ENCODE measurements at regions not wholly inside any gene's neighbourhood (a gene's known extent, or its start where the extent isn't known, plus 50 kb on each side); places are given as distances from the start of the nearest gene placed in this dataset.
A peak's percentile ranks its signal among the peaks of the same experiment; 100 is the strongest.

DNA sequence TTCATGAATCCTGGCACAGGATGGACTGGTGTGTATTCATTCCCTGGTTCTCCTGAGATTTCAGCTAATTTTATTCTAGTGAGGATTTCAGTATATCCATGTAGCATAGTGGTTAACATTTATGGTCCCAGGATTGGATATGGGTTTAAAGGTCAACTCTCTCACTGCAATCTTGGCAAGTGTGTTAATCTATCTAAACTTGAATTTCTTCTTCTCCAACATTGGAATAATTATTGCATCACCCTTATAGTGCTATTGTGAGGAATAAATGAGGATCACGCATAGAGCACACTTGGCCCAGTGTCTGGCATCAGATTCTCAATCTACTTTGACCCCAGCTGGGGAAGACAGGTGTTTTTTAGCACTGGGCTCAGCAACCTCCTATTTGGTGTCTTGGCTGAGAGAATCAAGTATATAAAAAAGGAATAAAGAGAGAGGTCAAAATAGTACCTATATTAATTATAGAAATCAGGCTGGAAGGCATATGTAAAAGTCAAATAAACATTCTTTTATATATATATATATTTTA is 531.2 kb upstream of the ATP2B1 start:
- Histone ChIP-seq H3K9me3 (no peaks in the 10 kb centered on the region), H3K27me3 (no peaks in the 10 kb centered on the region), H3K4me3 (no peak overlapping the region), H3K36me3 (no peaks in the 10 kb centered on the region), H3K4me1 (peaks cover 0 to 18% (median 6%) of the 10 kb centered on the region in 9 donors), H3K27ac (no peak overlapping the region)
- WGBS, 2 donors = 83 to 95% methylated on average over 1 of the region's 1 CpG
- DNase-seq (no peak), ATAC-seq (no peak)
- intact Hi-C loops (cut with DNase I) = no loop called here
- TF ChIP-seq, protein P1, sequence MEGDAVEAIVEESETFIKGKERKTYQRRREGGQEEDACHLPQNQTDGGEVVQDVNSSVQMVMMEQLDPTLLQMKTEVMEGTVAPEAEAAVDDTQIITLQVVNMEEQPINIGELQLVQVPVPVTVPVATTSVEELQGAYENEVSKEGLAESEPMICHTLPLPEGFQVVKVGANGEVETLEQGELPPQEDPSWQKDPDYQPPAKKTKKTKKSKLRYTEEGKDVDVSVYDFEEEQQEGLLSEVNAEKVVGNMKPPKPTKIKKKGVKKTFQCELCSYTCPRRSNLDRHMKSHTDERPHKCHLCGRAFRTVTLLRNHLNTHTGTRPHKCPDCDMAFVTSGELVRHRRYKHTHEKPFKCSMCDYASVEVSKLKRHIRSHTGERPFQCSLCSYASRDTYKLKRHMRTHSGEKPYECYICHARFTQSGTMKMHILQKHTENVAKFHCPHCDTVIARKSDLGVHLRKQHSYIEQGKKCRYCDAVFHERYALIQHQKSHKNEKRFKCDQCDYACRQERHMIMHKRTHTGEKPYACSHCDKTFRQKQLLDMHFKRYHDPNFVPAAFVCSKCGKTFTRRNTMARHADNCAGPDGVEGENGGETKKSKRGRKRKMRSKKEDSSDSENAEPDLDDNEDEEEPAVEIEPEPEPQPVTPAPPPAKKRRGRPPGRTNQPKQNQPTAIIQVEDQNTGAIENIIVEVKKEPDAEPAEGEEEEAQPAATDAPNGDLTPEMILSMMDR (IDR thresholded peaks at IDR 0.05) = no peak

DNA sequence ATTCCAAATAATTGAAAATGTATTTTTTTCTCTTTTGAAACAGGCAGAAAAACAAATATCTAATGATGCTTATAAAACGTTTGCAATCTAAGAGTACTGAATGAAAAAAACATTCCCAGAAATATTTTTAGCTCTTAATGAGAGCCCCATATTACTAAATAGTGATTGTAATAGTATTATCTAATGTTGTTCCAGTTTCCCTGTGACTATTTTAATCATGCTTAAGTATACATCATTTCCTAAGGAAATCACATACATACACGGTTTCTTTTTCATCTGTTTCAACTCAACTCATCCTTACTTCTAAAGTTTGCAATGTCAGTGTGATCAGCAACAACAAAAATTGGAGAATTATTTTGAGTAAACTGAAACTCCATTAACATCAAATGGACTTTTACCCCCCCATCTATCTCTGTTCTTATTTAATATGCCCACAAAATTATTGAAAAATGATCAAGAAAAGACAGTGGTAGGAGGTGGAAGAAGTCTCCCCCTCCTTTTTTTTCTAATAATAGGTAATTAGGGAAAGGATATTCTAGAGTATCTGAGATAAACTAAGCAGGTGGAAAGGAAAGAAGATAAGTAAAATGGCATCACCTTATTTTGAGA is 530.1 kb upstream of the ATP2B1 start:
- DNase-seq (no peak), ATAC-seq (no peak)
- Histone ChIP-seq H3K27me3 (no peaks in the 10 kb centered on the region), H3K9me3 (no peaks in the 10 kb centered on the region), H3K4me1 (peaks cover 0 to 7% (median 0%) of the 10 kb centered on the region in 9 donors), H3K36me3 (no peaks in the 10 kb centered on the region), H3K4me3 (no peak overlapping the region), H3K27ac (no peak overlapping the region)
- WGBS, 2 donors = 31 to 33% methylated on average over 2 of the region's 2 CpGs
- intact Hi-C loops (cut with DNase I) = no loop called here
- TF ChIP-seq, protein P1 (IDR thresholded peaks at IDR 0.05) = no peak

DNA sequence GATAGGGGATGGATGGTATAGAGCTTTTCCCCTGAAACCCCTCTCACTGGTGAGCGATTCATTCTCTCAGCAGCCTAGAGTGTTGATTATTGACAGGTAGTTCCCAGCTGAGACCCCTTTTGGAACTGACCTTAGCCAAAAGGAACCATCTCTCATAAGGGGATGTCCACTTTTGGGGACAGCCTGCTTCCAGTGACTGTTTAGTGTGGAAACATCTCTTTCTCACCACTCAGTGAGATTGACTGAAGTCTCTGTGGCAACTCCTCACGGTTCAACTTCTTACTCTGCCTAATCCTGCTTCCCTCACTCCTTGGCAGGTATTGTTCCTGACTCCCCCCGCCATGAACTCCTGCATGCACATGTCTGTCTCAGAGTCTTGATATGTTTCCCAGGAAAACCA is 529.2 kb upstream of the ATP2B1 start:
- Histone ChIP-seq H3K36me3 (no peaks in the 10 kb centered on the region), H3K4me3 (no peak overlapping the region), H3K27me3 (no peaks in the 10 kb centered on the region), H3K4me1 (no peaks in the 10 kb centered on the region), H3K27ac (no peak overlapping the region), H3K9me3 (no peaks in the 10 kb centered on the region)
- intact Hi-C loops (cut with DNase I) = no loop called here
- TF ChIP-seq, protein P1 (IDR thresholded peaks at IDR 0.05) = no peak
- WGBS, 2 donors = 85 to 86% methylated on average over 3 of the region's 3 CpGs
- no peak for ATAC-seq
- DNase-seq = no peak

DNA sequence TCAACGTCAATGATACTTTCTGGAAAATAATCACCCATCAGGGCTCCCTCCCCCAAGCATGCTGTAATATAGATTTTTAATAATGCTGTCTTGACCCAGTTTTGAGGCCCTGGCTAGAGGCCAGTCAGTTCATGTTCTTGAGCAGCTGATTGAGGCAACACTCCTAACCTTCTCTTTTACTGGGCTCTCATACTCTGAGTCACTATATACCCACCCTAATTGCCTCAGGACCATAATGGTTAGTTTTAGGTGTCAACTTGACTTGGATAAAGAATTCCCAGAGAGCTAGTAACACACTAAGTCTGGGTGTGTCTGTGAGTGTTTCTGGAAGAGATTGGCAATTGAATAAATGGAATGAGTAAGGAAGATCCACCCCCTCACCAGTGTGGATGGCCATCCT is 527.0 kb upstream of the ATP2B1 start:
- Histone ChIP-seq H3K27ac (no peak overlapping the region), H3K4me1 (no peaks in the 10 kb centered on the region), H3K27me3 (no peaks in the 10 kb centered on the region), H3K4me3 (no peak overlapping the region), H3K36me3 (no peaks in the 10 kb centered on the region), H3K9me3 (no peaks in the 10 kb centered on the region)
- ATAC-seq (peak in 1 of 8 donors; percentile 37), DNase-seq (no peak)
- intact Hi-C loops (cut with DNase I) = no loop called here
- 70 to 76% methylated on average over 1 of the region's 1 CpG for WGBS, 2 donors
- TF ChIP-seq, protein P1 (IDR thresholded peaks at IDR 0.05) = no peak

Measured in heart right ventricle (tissue), 16 donors.